PC-3 (cell line): ENCODE measurements at regions not wholly inside any gene's neighbourhood (a gene's known extent, or its start where the extent isn't known, plus 50 kb on each side); places are given as distances from the start of the nearest gene placed in this dataset.

Experiments used
- ATAC-seq: fragments of 200-7000 bp; cut with Tn5 transposase; 2 replicates; pipeline ENCODE4 v1.9.1; 2020; ENCODE audit warnings: mild to moderate bottlenecking, moderate library complexity
- BruUV-seq: library from RNA; stranded (reverse); fragments of 400-500 nt; replicated peaks from 2 replicates; lab custom pipeline; 2021; lab: Mats Ljungman, UMichigan
- CTCF ChIA-PET: fragments of 300-600 bp; sonication (Branson Sonifier 250); formaldehyde crosslinking; loops from one replicate; lab custom pipeline; 2022; ENCODE audit warnings: antibody characterized with exemption; lab: Charles Lee
- POLR2A ChIA-PET: fragments of 300-600 bp; sonication (Branson Sonifier 250); formaldehyde crosslinking; loops from one replicate; lab custom pipeline; 2022; ENCODE audit warnings: antibody characterized with exemption; ENCODE audit not compliant: unreplicated experiment; lab: Charles Lee
- DNase-seq: peaks from one replicate; pipeline ENCODE4 v3.0.0-alpha.2; 2015
- H2AFZ ChIP-seq: fragments of 300-600 bp; sonication (generic); 2 replicates; pipeline ENCODE4 v1.6.0; 2016; ENCODE audit warnings: antibody characterized with exemption, low read length
- H3F3A ChIP-seq: fragments of 300-600 bp; sonication (generic); one replicate; pipeline ENCODE4 v1.6.0; 2017; ENCODE audit warnings: antibody characterized with exemption, low read length, control low read depth, mild to moderate bottlenecking; ENCODE audit not compliant: unreplicated experiment
- H3K27ac ChIP-seq: fragments of 300-600 bp; sonication (generic); 2 replicates; pipeline ENCODE4 v1.5.1; 2016; ENCODE audit warnings: mild to moderate bottlenecking, low read length
- H3K27me3 ChIP-seq: fragments of 300-600 bp; sonication (generic); 2 replicates; pipeline ENCODE4 v1.6.1; 2016; ENCODE audit warnings: low read length, mixed read lengths
- H3K36me3 ChIP-seq: fragments of 300-600 bp; sonication (generic); 2 replicates; pipeline ENCODE4 v1.6.1; 2016; ENCODE audit warnings: low read depth, mixed run types, low read length, mixed read lengths
- H3K4me1 ChIP-seq: fragments of 300-600 bp; sonication (generic); 2 replicates; pipeline ENCODE4 v1.5.1; 2016; ENCODE audit warnings: low read length; ENCODE audit not compliant: insufficient read depth
- H3K4me2 ChIP-seq: fragments of 300-600 bp; sonication (generic); 2 replicates; pipeline ENCODE4 v1.6.0; 2016; ENCODE audit warnings: low read length
- H3K4me3 ChIP-seq: fragments of 300-600 bp; sonication (generic); 2 replicates; pipeline ENCODE4 v1.5.1; 2016; ENCODE audit warnings: mild to moderate bottlenecking, low read length, mixed read lengths
- H3K79me2 ChIP-seq: fragments of 300-600 bp; sonication (generic); 2 replicates; pipeline ENCODE4 v1.6.1; 2017; ENCODE audit warnings: low read length, mixed read lengths
- H3K9ac ChIP-seq: fragments of 300-600 bp; sonication (generic); 2 replicates; pipeline ENCODE4 v1.6.0; 2016; ENCODE audit warnings: mild to moderate bottlenecking, low read length
- H3K9me2 ChIP-seq: fragments of 300-600 bp; sonication (generic); replicated peaks from 2 replicates; pipeline ENCODE4 v1.6.1; 2016; ENCODE audit warnings: mixed run types, low read length, mixed read lengths
- H3K9me3 ChIP-seq: fragments of 300-600 bp; sonication (generic); 2 replicates; pipeline ENCODE4 v1.6.1; 2016; ENCODE audit warnings: low read length, mixed read lengths
- H4K20me1 ChIP-seq: fragments of 300-600 bp; sonication (generic); 2 replicates; pipeline ENCODE4 v1.6.1; 2016; ENCODE audit warnings: low read length, mixed read lengths
- EZH2 ChIP-seq: fragments of 300-600 bp; sonication (generic); IDR thresholded peaks from one replicate; pipeline ENCODE4 v1.6.1; 2017; ENCODE audit warnings: antibody characterized with exemption, mild to moderate bottlenecking, low read length; ENCODE audit not compliant: unreplicated experiment
- EZH2phosphoT487 ChIP-seq: fragments of 300-600 bp; sonication (generic); IDR thresholded peaks from 2 replicates; pipeline ENCODE4 v1.6.1; 2018; ENCODE audit warnings: mild to moderate bottlenecking, antibody characterized with exemption, low read length, borderline replicate concordance
- intact Hi-C: fragments of 100-400 bp; cut with micrococcal nuclease; formaldehyde crosslinking; loops from 2 replicates; pipeline ENCODE4 v1.9.0; 2023
- TF ChIP-seq, protein P1 (sequence below): fragments of 300-600 bp; sonication (generic); conservative IDR thresholded peaks from 2 replicates; pipeline ENCODE4 v1.5.1; 2017; ENCODE audit warnings: antibody characterized with exemption, low read depth, mild to moderate bottlenecking, low read length

DNA sequence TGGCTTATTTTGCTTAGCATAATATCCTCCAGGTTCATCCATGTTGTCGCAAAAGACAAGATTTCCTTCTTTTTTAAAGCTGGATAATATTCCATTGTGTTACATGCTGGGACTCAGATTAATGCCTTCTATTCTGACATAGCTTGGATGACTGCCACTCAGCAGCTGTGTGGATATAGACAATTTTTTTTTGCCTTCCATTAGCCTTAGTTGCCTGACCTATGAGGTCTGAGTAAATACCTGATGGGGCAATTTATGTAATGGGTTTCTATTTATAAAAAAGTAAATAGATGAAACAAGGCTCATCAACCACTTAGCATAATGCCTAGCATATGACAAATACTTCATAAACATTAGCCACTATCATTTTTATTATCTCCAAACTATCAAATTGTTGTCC, 515.4 kb downstream of the ZNF674 start:
- Histone ChIP-seq H3K4me2 (peak overlapping the region; percentile 55), H2AFZ (no peak overlapping the region), H3F3A (no peaks in the 10 kb centered on the region), H3K9ac (peak overlapping the region; percentile 39; the same call in 1 of the 2 replicates), H3K27ac (peak overlapping the region; percentile 87), H3K27me3 (no peaks in the 10 kb centered on the region), H3K9me2 (no peaks in the 10 kb centered on the region), H4K20me1 (no peaks in the 10 kb centered on the region), H3K79me2 (no peaks in the 10 kb centered on the region), H3K4me1 (peaks cover 20% of the 10 kb centered on the region), H3K9me3 (no peaks in the 10 kb centered on the region), H3K4me3 (no peak overlapping the region), H3K36me3 (no peaks in the 10 kb centered on the region)
- peak; percentile 88 for DNase-seq
- no peak for TF ChIP-seq EZH2
- TF ChIP-seq, protein P1, sequence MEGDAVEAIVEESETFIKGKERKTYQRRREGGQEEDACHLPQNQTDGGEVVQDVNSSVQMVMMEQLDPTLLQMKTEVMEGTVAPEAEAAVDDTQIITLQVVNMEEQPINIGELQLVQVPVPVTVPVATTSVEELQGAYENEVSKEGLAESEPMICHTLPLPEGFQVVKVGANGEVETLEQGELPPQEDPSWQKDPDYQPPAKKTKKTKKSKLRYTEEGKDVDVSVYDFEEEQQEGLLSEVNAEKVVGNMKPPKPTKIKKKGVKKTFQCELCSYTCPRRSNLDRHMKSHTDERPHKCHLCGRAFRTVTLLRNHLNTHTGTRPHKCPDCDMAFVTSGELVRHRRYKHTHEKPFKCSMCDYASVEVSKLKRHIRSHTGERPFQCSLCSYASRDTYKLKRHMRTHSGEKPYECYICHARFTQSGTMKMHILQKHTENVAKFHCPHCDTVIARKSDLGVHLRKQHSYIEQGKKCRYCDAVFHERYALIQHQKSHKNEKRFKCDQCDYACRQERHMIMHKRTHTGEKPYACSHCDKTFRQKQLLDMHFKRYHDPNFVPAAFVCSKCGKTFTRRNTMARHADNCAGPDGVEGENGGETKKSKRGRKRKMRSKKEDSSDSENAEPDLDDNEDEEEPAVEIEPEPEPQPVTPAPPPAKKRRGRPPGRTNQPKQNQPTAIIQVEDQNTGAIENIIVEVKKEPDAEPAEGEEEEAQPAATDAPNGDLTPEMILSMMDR = no peak
- TF ChIP-seq EZH2phosphoT487 = no peak
- peak; percentile 89 for ATAC-seq
- intact Hi-C loops = no loop called here
- ChIA-PET POLR2A (no interaction called here), CTCF (no interaction called here)
- no TSS peak for BruUV-seq

DNA sequence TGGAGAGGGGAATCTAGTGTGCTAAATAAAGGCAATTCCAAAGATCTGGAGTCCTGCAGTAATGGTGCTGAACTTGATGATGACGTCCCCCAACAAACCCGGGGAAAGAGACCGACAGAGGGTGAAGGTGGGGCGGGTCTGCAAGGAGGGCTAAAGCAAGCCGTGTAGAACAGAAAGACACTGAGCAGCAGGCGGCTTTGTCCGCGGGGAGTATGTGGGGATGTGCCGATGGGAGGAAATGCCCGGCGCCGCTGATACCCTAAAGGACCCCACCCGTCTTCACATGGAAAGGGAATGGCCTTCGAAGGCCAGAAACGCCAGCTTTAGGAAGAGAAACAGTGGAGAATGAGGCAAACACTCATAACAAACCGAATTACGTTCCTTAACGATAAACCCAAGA, 528.9 kb downstream of the ZNF674 start:
- no peaks in the 10 kb centered on the region for H3K36me3 ChIP-seq
- ATAC-seq (no peak), DNase-seq (no peak)
- no peaks in the 10 kb centered on the region for H3K27me3 ChIP-seq
- H3K4me2 ChIP-seq = peak overlapping the region; percentile 75; the same call in 1 of the 2 replicates
- H3K9me2 ChIP-seq = no peaks in the 10 kb centered on the region
- ChIA-PET CTCF (no interaction called here), POLR2A (no interaction called here)
- no peak for TF ChIP-seq EZH2
- TF ChIP-seq, protein P1 = no peak
- TF ChIP-seq EZH2phosphoT487 = no peak
- peak overlapping the region; percentile 90; the same call in 1 of the 2 replicates for H3K27ac ChIP-seq
- H3K79me2 ChIP-seq = no peaks in the 10 kb centered on the region
- peaks cover 19% of the 10 kb centered on the region for H3K4me1 ChIP-seq
- no peak overlapping the region for H3K9ac ChIP-seq
- intact Hi-C loops = no loop called here
- no TSS peak for BruUV-seq
- no peaks in the 10 kb centered on the region for H3K9me3 ChIP-seq
- H3F3A ChIP-seq = no peaks in the 10 kb centered on the region
- no peaks in the 10 kb centered on the region for H4K20me1 ChIP-seq
- no peak overlapping the region for H2AFZ ChIP-seq
- no peak overlapping the region for H3K4me3 ChIP-seq

DNA sequence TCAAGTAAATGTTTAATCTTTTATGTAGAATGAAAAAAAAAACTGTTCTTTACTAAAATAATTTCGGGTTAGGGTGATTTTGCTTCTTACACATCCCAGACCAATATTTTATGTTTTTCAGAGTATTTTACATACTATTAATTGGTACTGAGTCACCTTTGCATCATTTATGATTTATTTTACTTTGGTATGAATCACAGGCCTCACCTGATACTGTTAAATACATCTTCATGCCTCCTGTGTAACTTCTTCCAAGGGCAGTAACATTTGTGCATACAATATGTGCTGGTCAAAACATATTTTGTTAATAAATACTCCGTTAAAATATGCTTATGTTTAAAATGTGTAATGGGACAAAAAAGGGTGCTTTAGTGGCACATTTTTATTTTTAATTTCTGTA, 529.6 kb downstream of the ZNF674 start:
- Histone ChIP-seq H4K20me1 (no peaks in the 10 kb centered on the region), H3K4me1 (peaks cover 19% of the 10 kb centered on the region), H3K4me3 (peak overlapping the region; percentile 40; the same call in 1 of the 2 replicates), H3K9ac (peak overlapping the region; percentile 48; the same call in 1 of the 2 replicates), H3K27ac (peak overlapping the region; percentile 90), H2AFZ (no peak overlapping the region), H3K9me2 (no peaks in the 10 kb centered on the region), H3K27me3 (no peaks in the 10 kb centered on the region), H3K4me2 (peak overlapping the region; percentile 75), H3K9me3 (no peaks in the 10 kb centered on the region), H3F3A (no peaks in the 10 kb centered on the region), H3K79me2 (no peaks in the 10 kb centered on the region), H3K36me3 (no peaks in the 10 kb centered on the region)
- peak; percentile 90 for ATAC-seq
- peak; percentile 61 for DNase-seq
- TF ChIP-seq, protein P1 = no peak
- TF ChIP-seq EZH2phosphoT487 (no peak), EZH2 (no peak)
- POLR2A ChIA-PET = no interaction called here
- no TSS peak for BruUV-seq
- CTCF ChIA-PET = no interaction called here
- intact Hi-C loops = no loop called here
